ENCODE measurements at regions not wholly inside any gene's neighbourhood (a gene's known extent, or its start where the extent isn't known, plus 50 kb on each side); places are given as distances from the start of the nearest gene placed in this dataset.

DNA sequence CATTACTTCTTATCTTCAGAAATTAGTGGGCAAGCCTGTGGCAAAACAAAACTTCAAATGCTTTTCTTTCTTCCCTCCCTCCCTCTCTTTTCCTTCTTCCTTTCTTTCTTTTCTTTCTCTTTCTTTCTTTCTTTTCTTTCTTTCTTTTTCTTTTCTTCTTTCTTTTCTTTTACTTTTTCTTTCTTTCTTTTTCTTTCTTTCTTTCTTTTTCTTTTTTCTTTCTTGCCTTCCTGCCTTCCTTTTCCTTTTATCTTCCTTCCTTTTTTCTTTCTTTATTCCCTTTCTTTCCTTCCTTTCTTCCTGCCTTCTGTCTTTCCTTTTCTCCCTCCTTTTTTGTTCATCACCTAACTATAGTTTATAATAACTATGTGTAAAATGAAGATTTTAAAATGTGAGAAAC lies 295.1 kb downstream of the SMOC2 start:
- no peak for DNase-seq

DNA sequence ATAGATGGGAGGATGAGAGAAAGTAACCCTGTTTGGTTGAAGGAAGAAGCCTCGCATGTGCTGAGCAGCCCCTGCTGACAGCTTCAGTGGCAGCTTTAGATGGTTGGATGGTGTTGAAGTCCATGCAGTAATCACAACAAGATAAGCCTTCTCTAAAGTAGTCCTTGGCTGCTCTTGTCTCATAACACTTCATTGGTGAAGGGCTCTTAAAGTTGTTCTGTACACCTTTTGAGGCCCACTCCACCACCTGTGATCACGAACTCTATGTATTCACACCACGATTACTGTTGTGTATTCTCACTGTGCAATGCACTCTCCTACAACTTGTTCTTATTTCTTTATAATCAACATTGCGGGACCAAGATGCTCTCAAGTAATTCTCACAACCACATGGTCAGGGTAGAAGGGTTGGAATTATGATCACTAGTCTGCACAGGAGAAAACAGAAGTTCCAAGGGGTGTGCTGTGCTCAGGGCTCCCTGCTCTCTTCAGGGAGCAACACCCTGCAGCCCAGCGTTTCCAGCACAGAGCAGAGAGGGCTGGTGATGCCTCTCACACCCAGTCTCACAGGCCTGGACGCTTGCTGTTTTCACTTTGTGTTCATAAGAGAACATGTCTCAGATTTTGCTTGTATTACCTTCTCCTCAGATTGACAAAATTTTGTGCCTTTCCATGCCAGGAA lies 294.4 kb downstream of the SMOC2 start:
- DNase-seq, result no peak

DNA sequence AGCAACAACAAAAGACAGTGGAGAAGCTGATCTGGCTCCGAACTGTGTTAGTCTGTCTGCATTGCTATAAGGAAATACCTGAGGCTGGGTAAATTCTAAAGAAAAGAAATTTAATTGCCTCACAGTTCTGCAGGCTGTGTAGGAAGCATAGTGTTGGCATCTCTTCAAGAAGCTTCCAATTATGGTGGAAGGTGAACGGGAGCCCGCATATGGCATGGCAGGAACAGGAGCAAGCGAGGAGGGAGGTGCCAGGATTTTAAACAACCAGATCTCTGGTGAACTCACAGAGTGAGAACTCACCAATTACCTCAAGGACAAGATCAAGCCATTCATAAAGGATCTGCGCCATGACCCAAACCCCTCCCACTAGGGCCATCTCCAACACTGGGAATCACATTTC lies 293.5 kb downstream of the SMOC2 start:
- no peak for DNase-seq

DNA sequence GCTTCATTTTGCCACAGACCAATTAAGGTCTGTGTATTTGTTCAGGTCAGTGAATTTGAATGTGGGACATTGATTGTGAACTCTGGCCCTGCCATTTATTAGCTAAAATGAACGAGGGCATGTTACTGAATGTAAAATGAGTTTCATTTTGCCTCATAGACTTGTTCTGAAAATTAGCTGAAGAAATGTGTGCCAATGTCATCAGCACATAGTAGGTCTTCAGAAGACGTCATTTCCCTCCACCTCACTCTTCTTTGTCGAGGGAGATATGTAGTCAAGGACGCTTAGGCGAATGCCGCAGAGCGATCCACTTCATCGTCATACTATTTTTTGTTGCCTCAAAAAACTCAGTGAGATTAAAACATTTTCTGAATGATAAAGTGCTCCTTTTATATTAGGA lies 291.7 kb downstream of the SMOC2 start:
- no peak for DNase-seq

DNA sequence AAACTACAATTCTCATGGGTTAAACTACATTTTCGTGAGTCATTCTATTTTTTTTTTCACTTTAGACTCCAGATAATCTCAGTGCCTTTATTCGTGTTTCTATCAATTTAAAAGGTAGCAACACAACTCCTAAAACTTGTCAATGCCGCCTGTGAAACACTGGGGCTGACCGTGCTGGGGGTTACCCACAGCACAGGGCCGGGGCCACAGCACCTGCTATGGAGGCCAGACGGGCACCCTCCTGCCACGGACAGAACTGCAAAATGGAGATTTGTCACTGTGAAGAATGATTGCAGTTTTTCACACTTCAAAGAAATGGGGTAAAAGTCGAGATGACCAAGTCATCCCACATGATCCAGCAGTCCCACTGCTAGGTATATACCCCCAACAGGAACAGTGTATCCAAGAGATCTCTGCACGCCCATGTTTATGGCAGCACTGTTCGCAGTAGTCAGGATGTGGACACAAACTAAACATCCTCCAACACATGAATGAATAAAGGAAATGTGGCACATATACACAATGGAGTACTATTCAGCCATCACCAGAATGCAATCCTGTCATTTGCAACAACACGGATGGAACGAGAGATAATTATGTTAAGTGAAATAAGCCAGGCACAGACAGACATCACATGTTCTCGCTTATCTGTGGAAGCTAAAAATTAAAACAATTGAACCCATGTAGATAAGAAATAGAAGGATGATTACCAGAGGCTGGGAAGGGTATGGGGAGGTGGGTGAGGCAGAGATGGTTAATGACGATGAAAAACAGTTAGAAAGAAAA lies 290.1 kb downstream of the SMOC2 start:
- DNase-seq, result no peak

DNA sequence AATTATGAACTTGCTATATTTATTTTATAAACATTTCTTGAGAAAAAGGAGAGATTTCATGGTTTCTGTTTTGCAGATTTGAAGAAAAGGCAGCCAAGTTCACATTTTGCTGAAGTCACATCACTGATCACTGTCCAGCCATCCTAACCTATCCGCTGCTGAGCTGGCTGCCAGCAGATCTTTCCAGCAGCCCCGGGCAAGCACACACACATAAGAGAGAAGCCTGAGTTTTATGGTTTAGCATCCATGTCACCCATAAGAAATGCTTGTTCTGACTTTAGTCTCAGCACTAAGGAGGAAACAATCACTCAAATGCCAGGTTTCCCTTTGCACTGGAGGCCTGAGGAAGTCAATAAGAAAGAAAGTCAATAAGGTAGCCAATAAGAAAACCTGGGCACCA lies 287.1 kb downstream of the SMOC2 start:
- no peak for DNase-seq

DNA sequence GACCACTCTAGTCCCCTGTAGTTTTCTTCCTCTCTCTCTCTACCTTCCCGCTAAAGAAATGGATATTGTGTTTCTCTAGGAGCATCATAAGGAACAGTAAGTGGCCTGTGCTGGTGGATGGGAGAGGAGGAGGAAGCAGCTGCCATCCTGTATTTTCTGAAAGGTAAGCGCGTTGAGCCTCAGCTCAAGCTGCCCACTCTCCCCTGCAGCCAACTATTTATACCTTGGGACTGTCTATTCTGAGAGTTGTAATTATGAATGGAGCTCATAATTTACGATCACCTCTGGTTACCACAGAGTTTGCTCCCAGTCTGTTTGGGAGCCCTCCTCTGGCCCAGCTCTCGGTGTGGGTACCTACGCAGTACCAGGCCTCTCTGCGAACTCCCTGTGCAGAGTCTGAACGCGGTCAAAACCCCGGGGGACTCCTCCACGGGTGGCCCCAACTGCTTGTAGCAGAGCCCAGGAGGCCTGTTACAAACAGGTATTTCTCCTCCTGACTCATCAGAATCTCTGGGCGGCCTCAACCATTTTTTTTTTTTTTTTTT lies 285.4 kb downstream of the SMOC2 start:
- DNase-seq, result no peak

DNA sequence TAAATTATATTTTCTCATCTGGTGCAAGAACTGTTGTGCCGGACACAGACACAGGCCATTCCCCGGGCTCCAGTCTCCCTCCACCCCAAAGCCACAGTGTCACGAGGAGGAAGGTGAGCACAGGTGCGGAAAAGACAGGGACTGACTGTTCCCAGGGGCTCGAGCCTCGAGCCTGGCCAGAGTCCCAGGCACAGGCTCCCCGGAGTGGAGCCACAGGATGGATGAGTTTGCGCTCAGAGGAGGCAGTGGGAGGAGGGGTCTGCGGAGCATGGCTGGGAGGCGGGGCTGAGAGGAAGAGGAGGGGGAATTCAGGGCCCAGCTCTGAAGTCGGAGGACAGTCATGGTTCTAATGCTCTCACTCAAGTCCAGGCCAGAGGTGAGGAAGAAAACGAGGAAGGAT lies 284.8 kb downstream of the SMOC2 start:
- no peak for DNase-seq

DNA sequence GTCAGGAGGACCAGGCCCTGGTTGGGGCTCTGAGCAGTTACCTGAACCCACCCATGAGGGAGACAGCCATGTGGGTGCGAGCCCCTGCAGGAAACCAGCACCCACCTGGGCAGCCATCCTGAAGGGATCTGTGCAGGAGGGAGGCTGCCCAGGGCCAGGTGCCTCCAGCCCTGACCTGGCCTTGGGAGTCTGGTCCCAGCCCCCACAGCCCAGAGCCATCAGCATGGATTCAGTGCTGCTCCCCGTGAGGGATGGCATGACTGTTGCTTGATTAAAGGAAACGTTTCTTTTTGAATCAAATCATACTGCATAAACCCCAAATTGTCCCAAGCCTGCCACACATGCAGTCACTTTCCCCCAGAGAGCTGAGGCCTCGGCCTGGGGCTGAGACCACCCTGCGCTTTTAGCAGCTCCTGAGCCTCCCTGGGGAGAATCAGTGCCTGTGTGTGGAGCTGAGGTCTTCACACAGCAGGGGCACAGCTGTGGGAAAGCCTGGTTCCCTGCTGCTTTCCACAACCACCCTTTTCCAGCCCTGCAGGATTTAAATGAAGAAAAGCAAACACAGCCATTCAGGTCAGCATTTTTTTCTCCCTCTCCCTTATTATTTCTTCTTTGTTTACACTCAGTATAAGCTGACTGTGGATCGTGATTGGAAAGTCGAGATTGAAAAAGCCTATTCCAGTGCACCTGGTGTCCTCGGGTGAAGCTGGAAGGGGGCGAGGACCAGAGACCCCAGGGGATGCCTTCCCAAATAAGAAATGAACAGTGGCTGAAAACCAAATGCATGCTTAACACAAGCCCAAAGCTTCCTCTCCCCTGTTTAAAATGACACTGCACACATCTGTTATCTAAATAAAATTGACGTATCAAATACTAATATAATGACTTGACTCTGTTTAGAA lies 283.9 kb downstream of the SMOC2 start:
- no peak for DNase-seq

DNA sequence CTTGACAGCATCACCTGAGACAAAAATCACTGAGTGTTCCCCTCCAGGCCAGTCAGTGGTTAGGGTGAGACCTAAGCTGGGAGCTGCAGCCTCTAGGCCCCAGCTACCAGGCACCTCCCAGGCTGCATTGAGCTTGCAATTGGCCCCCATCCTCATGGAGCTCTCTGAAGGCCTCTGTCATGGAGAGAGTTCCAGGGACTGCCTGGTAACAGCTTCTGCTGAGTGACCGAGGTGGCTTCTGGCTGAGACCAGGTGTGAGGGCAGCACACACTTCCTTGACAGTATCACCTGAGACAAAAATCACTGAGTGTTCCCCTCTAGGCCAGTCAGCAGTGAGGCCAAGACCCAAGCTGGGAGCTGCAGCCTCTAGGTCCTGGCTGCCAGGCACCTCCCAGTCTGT lies 283.0 kb downstream of the SMOC2 start:
- DNase-seq, result no peak

DNA sequence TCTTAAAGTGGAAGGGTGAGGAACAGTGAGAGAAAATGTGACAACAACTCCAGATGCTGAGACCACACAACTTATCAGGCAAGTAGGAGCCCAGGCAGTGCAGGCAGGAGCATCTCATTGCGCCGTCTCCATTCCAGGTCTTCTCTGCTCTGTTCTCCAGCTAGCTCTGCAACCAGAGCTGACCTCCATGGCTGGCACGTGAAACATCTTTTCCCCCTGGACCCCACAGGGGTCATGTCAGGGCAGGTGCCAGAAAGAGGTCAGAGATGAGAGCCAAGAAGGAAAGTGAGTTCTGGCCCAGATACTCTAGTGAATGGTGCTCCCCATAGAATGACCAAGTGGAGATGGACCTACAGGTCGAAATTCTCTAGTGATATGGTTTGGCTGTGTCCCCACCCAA lies 281.4 kb downstream of the SMOC2 start:
- no peak for DNase-seq

DNA sequence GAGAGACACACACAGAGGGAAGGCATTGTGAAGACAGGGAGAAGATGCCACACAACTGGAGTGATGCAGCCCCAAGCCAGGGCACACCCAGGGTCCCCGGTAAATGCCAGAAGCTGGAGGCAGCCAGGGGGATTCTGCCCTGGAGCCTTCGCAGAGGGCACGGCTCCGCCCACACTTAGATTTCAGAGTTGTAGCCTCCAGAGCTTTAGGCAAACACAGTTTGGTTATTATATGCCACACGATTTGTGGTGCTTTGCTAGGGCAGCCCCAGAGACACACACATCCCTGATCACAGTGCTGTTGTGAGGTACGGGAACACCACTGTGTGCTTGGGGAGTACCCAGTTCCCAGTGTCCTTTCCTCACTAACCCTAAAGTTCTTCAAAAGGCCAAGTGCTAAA lies 280.6 kb downstream of the SMOC2 start:
- no peak for DNase-seq

DNA sequence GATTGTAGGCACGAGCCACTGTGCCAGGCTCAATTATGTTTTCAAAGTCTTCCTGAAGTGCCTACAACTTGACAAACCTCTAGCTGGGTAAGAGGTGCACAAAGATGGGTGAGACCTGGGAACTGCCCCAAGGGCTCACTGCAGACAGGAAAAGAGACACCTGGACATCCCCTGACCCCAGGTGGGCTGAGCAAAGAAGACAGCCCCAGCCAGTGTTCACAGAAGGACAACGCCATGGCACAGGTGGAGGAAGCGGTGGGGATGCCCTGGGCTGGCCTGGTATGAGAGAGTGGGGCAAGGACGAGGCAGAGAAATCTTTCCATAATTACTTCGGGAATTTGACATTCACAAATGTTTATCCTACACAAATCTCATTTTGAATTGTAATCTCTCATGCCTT lies 278.9 kb downstream of the SMOC2 start:
- no peak for DNase-seq

DNA sequence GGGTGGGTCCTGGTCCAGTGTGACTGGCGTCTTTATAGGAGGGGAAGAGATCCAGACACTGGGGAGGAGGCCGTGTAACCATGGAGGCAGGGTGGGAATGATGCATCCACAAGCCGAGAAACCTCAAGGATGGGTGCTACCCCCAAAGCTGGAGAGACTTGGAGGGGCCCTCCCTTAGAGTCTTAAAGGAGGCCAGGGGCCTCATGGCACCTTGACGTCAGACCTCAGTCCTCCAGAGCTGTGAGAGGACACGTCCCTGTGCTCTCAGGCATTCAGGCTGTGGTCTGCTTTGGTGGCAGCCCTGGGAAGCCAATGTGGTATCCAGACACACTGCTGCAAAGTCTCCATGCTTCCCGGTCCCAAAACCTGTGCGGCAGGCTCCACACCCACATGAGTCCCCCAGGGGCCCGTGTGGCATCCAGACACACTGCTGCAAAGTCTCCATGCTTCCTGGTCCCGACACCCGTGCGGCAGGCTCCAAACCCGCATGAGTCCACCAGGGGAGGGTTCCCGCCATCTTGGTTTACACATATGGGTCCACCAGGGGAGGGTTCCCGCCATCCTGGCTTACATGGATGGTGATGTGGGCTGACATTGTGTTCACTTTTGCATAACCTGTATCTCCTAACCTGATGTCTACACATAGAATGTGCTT lies 278.0 kb downstream of the SMOC2 start:
- no peak for DNase-seq

All from CD4-positive, alpha-beta T cell treated with Interleukin-10 for 1 hour (primary cell).